Endothelial cell of umbilical vein (primary cell): ENCODE measurements at regions not wholly inside any gene's neighbourhood (a gene's known extent, or its start where the extent isn't known, plus 50 kb on each side); places are given as distances from the start of the nearest gene placed in this dataset.

Source experiments
- BruUV-seq: library from RNA; stranded (reverse); fragments of 400-500 nt; replicated peaks from 2 replicates; lab custom pipeline; 2021; lab: Mats Ljungman, UMichigan
- CTCF ChIA-PET: fragments of 300-600, 350-600 bp; sonication (Branson Sonifier 250); formaldehyde crosslinking; loops from one replicate; lab custom pipeline; 2021; ENCODE audit warnings: antibody characterized with exemption, inconsistent platforms; lab: Charles Lee
- POLR2A ChIA-PET: fragments of 300-600, 350-600 bp; sonication (Branson Sonifier 250); formaldehyde crosslinking; loops from one replicate; lab custom pipeline; 2021; ENCODE audit warnings: antibody characterized with exemption, inconsistent platforms; lab: Charles Lee
- DNase-seq: peaks from one replicate; pipeline ENCODE4 v3.0.0-alpha.2; 2011; ENCODE audit warnings: low read depth, low spot score
- FAIRE-seq: peaks from 2 replicates; lab custom pipeline; 2011; peaks lifted over from hg19 to GRCh38; lab: Jason Lieb, UNC
- H2AFZ ChIP-seq: 2 replicates; pipeline ENCODE4 v1.6.0; 2012; ENCODE audit warnings: low read depth, low read length, control low read depth, inconsistent platforms
- H3K27ac ChIP-seq: 2 replicates; pipeline ENCODE4 v1.5.1; 2011; ENCODE audit warnings: low read depth, mild to moderate bottlenecking, control low read depth, low read length, moderate library complexity; ENCODE audit not compliant: insufficient read depth
- H3K27me3 ChIP-seq, 2 experiments: 2 replicates each; pipeline versions ENCODE4 v1.6.0 to v1.6.1; 2011; ENCODE audit warnings: low read length in 2 of 2, mixed read lengths in 1 of 2; ENCODE audit not compliant: control insufficient read depth in 2 of 2, insufficient read depth in 2 of 2
- H3K36me3 ChIP-seq, 2 experiments: 2 replicates in 1 of 2; 3 replicates in 1 of 2; pipeline ENCODE4 v1.5.1; 2011; ENCODE audit warnings: low read length in 2 of 2, mild to moderate bottlenecking in 1 of 2, moderate library complexity in 1 of 2; ENCODE audit not compliant: control insufficient read depth in 2 of 2, insufficient read depth in 2 of 2; ENCODE audit errors: extremely low read depth in 1 of 2
- H3K4me1 ChIP-seq: 3 replicates; pipeline ENCODE4 v1.5.1; 2011; ENCODE audit warnings: mild to moderate bottlenecking, low read length; ENCODE audit not compliant: control insufficient read depth, insufficient read depth; ENCODE audit errors: extremely low read depth
- H3K4me2 ChIP-seq: 2 replicates; pipeline ENCODE4 v1.6.1; 2011; ENCODE audit warnings: low read length, control low read depth, mixed read lengths; ENCODE audit not compliant: insufficient read depth
- H3K4me3 ChIP-seq, 3 experiments: fragments of 200-600 bp in 1 of 3; sonication (generic), shearing (Covaris generic) in 1 of 3; replicated peaks in 1 of 3; 2 replicates each; pipeline ENCODE4 v1.5.1; 2011 to 2016; ENCODE audit warnings: control low read depth in 3 of 3, low read length in 3 of 3, mild to moderate bottlenecking in 2 of 3, inconsistent platforms in 1 of 3, low read depth in 1 of 3, moderate library complexity in 1 of 3; ENCODE audit not compliant: insufficient read depth in 1 of 3
- H3K79me2 ChIP-seq: 2 replicates; pipeline ENCODE4 v1.6.0; 2012; ENCODE audit warnings: low read length, inconsistent platforms; ENCODE audit not compliant: control insufficient read depth, insufficient read depth
- H3K9ac ChIP-seq: replicated peaks from 2 replicates; pipeline ENCODE3; 2011; ENCODE audit warnings: low read length, control low read depth; ENCODE audit not compliant: insufficient read depth; ENCODE audit errors: extremely low read depth
- H3K9me1 ChIP-seq: replicated peaks from 3 replicates; pipeline ENCODE4 v1.6.0; 2011; ENCODE audit warnings: mild to moderate bottlenecking, low read length; ENCODE audit not compliant: control insufficient read depth, insufficient read depth; ENCODE audit errors: extremely low read depth
- H3K9me3 ChIP-seq: replicated peaks from 2 replicates; pipeline ENCODE4 v1.5.1; 2012; ENCODE audit warnings: low read length, inconsistent platforms; ENCODE audit not compliant: control insufficient read depth, insufficient read depth
- H4K20me1 ChIP-seq: replicated peaks from 2 replicates; pipeline ENCODE3; 2011; ENCODE audit warnings: mild to moderate bottlenecking, low read length; ENCODE audit not compliant: control insufficient read depth, insufficient read depth; ENCODE audit errors: extremely low read depth
- CTCF ChIP-seq, 2 donors: IDR thresholded peaks; 1 replicate in 1 of 2; 2 replicates in 1 of 2; pipeline ENCODE4 v1.5.1; 2011; ENCODE audit warnings: low read length in 2 of 2, mild to moderate bottlenecking in 2 of 2, moderate library complexity in 2 of 2, control low read depth in 1 of 2, inconsistent platforms in 1 of 2, low read depth in 1 of 2; ENCODE audit not compliant: insufficient read depth in 1 of 2; ENCODE audit errors: extremely low read depth in 1 of 2
- EZH2 ChIP-seq: IDR thresholded peaks from 2 replicates; pipeline ENCODE4 v1.6.1; 2012; ENCODE audit warnings: borderline replicate concordance, low read depth, mild to moderate bottlenecking, moderate library complexity, low read length, inconsistent platforms; ENCODE audit not compliant: severe bottlenecking
- FOS ChIP-seq: IDR thresholded peaks from 2 replicates; pipeline ENCODE4 v1.6.1; 2011; ENCODE audit warnings: mild to moderate bottlenecking, low read length, moderate library complexity, borderline replicate concordance; ENCODE audit not compliant: insufficient read depth
- GATA2 ChIP-seq: IDR thresholded peaks from 2 replicates; pipeline ENCODE4 v1.7.0; 2011; ENCODE audit warnings: low read depth, mild to moderate bottlenecking, moderate library complexity, mixed read lengths, low read length; ENCODE audit not compliant: insufficient read length, insufficient read depth
- JUN ChIP-seq: IDR thresholded peaks from 2 replicates; pipeline ENCODE4 v1.6.1; 2011; ENCODE audit warnings: borderline replicate concordance, low read depth; ENCODE audit not compliant: insufficient read length, insufficient read depth
- MAX ChIP-seq: IDR thresholded peaks from 2 replicates; pipeline ENCODE4 v1.6.1; 2011; ENCODE audit not compliant: insufficient read depth, insufficient read length
- MYC ChIP-seq: IDR thresholded peaks from one replicate; pipeline ENCODE4 v1.6.1; 2011; ENCODE audit warnings: mild to moderate bottlenecking, low read depth, low read length
- POLR2A ChIP-seq: IDR thresholded peaks from 2 replicates; pipeline ENCODE4 v1.6.1; 2012; ENCODE audit warnings: low read depth, mild to moderate bottlenecking, control low read depth, low read length
- POLR2AphosphoS5 ChIP-seq: IDR thresholded peaks from 2 replicates; pipeline ENCODE4 v1.6.1; 2012; ENCODE audit warnings: low read depth, mild to moderate bottlenecking, control low read depth, low read length, moderate library complexity; ENCODE audit not compliant: insufficient read depth
- dilution Hi-C: fragments of 300-500 bp; cut with MboI; formaldehyde crosslinking; loops from one replicate; pipeline ENCODE4 v1.15.0; 2019; ENCODE audit warnings: low sequenced_read_pairs; ENCODE audit not compliant: extremely low pct_ligation_motif_present
- intact Hi-C: fragments of 100-400 bp; cut with micrococcal nuclease; formaldehyde crosslinking; loops from one replicate; pipeline ENCODE4 v1.10.0; 2022

GRCh38 chr2:39511605-39512433 lies 74.7 kb upstream of the MAP4K3 start:
- H3K27me3 ChIP-seq, result no peaks in the 10 kb centered on the region
- H3K9me1 ChIP-seq, result no peaks in the 10 kb centered on the region
- H3K4me3 ChIP-seq, result no peak overlapping the region
- intact Hi-C loops, result loop anchor here (1.0 kb wide), 1 partner anchor 8 kb away; no protein-coding TSS in a partner anchor
- no peak for DNase-seq
- no peak overlapping the region for H3K9ac ChIP-seq
- dilution Hi-C loops, result no loop called here
- no peak for FAIRE-seq
- TF ChIP-seq POLR2A (no peak), CTCF (IDR thresholded peaks at IDR 0.05; ENCODE audit: extremely low read depth in 1 of 2, insufficient read depth in 1 of 2, low read depth in 1 of 2, low read length in 2 of 2) (no peak), EZH2 (no peak), MYC (no peak), JUN (no peak), POLR2AphosphoS5 (no peak), GATA2 (no peak), FOS (no peak), MAX (no peak)
- no peaks in the 10 kb centered on the region for H3K9me3 ChIP-seq
- no peak overlapping the region for H3K4me2 ChIP-seq
- H2AFZ ChIP-seq, result no peak overlapping the region
- no peaks in the 10 kb centered on the region for H4K20me1 ChIP-seq
- H3K79me2 ChIP-seq, result no peaks in the 10 kb centered on the region
- H3K36me3 ChIP-seq, result no peaks in the 10 kb centered on the region
- H3K4me1 ChIP-seq, result peaks cover 43% of the 10 kb centered on the region
- ChIA-PET POLR2A (interaction anchor here (0.5 kb wide), 1 partner anchor 22 kb away, joined by 3 read pairs; no protein-coding TSS in a partner anchor), CTCF (interaction anchor here (1.0 to 8.0 kb wide), 12 partner anchors 15 to 218 kb away, joined by 3 to 73 read pairs (median 8); partner anchors contain the start of gene MAP4K3)
- no peak overlapping the region for H3K27ac ChIP-seq
- no TSS peak for BruUV-seq
